ENCODE measurements at regions not wholly inside any gene's neighbourhood (a gene's known extent, or its start where the extent isn't known, plus 50 kb on each side); places are given as distances from the start of the nearest gene placed in this dataset.

- no peak overlapping the region for H3K4me3 ChIP-seq (ENCODE audit: low read depth, low read length)
- TF ChIP-seq CTCF (IDR thresholded peaks at IDR 0.05; ENCODE audit: insufficient read depth, low read length, severe bottlenecking) = no peak
- FAIRE-seq = no peak
- no peak for DNase-seq (ENCODE audit: low read depth)
- peaks cover 2% of the 10 kb centered on the region for H3K27me3 ChIP-seq (ENCODE audit: control insufficient read depth, insufficient read depth, low read length)
- H3K36me3 ChIP-seq (ENCODE audit: control insufficient read depth, insufficient read depth, low read length) = no peaks in the 10 kb centered on the region
These were observed 92.2 kb upstream of the MLN start for GRCh38 chr6:33895988-33896387.

GRCh38 chr6:33895296-33895695 lies 91.5 kb upstream of the MLN start:
- no peak for DNase-seq (ENCODE audit: low read depth)
- H3K4me3 ChIP-seq (ENCODE audit: low read depth, low read length) = no peak overlapping the region
- FAIRE-seq = peak; percentile 60
- no peak for TF ChIP-seq CTCF (IDR thresholded peaks at IDR 0.05; ENCODE audit: insufficient read depth, low read length, severe bottlenecking)
- H3K27me3 ChIP-seq (ENCODE audit: control insufficient read depth, insufficient read depth, low read length) = peaks cover 2% of the 10 kb centered on the region
- H3K36me3 ChIP-seq (ENCODE audit: control insufficient read depth, insufficient read depth, low read length) = no peaks in the 10 kb centered on the region

GRCh38 chr6:33894438-33894837 lies 90.6 kb upstream of the MLN start:
- Histone ChIP-seq H3K27me3 (ENCODE audit: control insufficient read depth, insufficient read depth, low read length) (peaks cover 2% of the 10 kb centered on the region), H3K4me3 (ENCODE audit: low read depth, low read length) (no peak overlapping the region), H3K36me3 (ENCODE audit: control insufficient read depth, insufficient read depth, low read length) (no peaks in the 10 kb centered on the region)
- TF ChIP-seq CTCF (IDR thresholded peaks at IDR 0.05; ENCODE audit: insufficient read depth, low read length, severe bottlenecking) = no peak
- FAIRE-seq (no peak), DNase-seq (ENCODE audit: low read depth) (no peak)

GRCh38 chr6:33892581-33893346 lies 89.0 kb upstream of the MLN start:
- Histone ChIP-seq H3K36me3 (ENCODE audit: control insufficient read depth, insufficient read depth, low read length) (no peaks in the 10 kb centered on the region), H3K27me3 (ENCODE audit: control insufficient read depth, insufficient read depth, low read length) (peaks cover 2% of the 10 kb centered on the region), H3K4me3 (ENCODE audit: low read depth, low read length) (no peak overlapping the region)
- TF ChIP-seq CTCF (IDR thresholded peaks at IDR 0.05; ENCODE audit: insufficient read depth, low read length, severe bottlenecking) = no peak
- DNase-seq (ENCODE audit: low read depth) (no peak), FAIRE-seq (no peak)

GRCh38 chr6:33888664-33889200 lies 84.9 kb upstream of the MLN start:
- Histone ChIP-seq H3K4me3 (ENCODE audit: low read depth, low read length) (no peak overlapping the region), H3K36me3 (ENCODE audit: control insufficient read depth, insufficient read depth, low read length) (no peaks in the 10 kb centered on the region), H3K27me3 (ENCODE audit: control insufficient read depth, insufficient read depth, low read length) (peaks cover 2% of the 10 kb centered on the region)
- no peak for DNase-seq (ENCODE audit: low read depth)
- FAIRE-seq = no peak
- no peak for TF ChIP-seq CTCF (IDR thresholded peaks at IDR 0.05; ENCODE audit: insufficient read depth, low read length, severe bottlenecking)

Measured in bronchial epithelial cell (primary cell).